ENCODE measurements at regions not wholly inside any gene's neighbourhood (a gene's known extent, or its start where the extent isn't known, plus 50 kb on each side); places are given as distances from the start of the nearest gene placed in this dataset.

- TF ChIP-seq YY1 (IDR thresholded peaks at IDR 0.05; ENCODE audit: low read depth) (no peak), RAD21 (IDR thresholded peaks at IDR 0.05; ENCODE audit: low read depth) (no peak), EGR1 (IDR thresholded peaks at IDR 0.05) (no peak), REST (IDR thresholded peaks at IDR 0.05; ENCODE audit: low read depth) (no peak), FOXM1 (IDR thresholded peaks at IDR 0.05; ENCODE audit: borderline replicate concordance, low read depth) (no peak), EP300 (IDR thresholded peaks at IDR 0.05; ENCODE audit: borderline replicate concordance) (no peak), NFIC (IDR thresholded peaks at IDR 0.05) (no peak), CREB1 (IDR thresholded peaks at IDR 0.05; ENCODE audit: low read depth) (no peak), TEAD4 (IDR thresholded peaks at IDR 0.05) (no peak), USF1 (IDR thresholded peaks at IDR 0.05) (no peak)
These were observed 333.8 kb downstream of the NUF2 start for GRCh38 chr1:163655565-163655964.
